Small intestine (tissue), 7 donors: ENCODE measurements at regions not wholly inside any gene's neighbourhood (a gene's known extent, or its start where the extent isn't known, plus 50 kb on each side); places are given as distances from the start of the nearest gene placed in this dataset.
A peak's percentile ranks its signal among the peaks of the same experiment; 100 is the strongest.

ENCODE experiments used
- DNase-seq, 2 donors: peaks; one replicate each; pipeline versions ENCODE4 v3.0.0 to v3.0.0-alpha.2; 2013
- FAIRE-seq: peaks from 2 replicates; lab custom pipeline; 2012; peaks lifted over from hg19 to GRCh38; lab: Jason Lieb, UNC
- H3K27ac ChIP-seq, 3 donors: one replicate each; pipeline ENCODE4 v1.5.1; 2013; ENCODE audit warnings: low read length in 2 of 3, mild to moderate bottlenecking in 2 of 3, control low read depth in 1 of 3, inconsistent platforms in 1 of 3, low read depth in 1 of 3, moderate library complexity in 1 of 3
- H3K27me3 ChIP-seq, 3 donors: one replicate each; pipeline ENCODE4 v1.6.1; 2013; ENCODE audit warnings: low read length in 3 of 3, inconsistent platforms in 1 of 3; ENCODE audit not compliant: control insufficient read depth in 3 of 3, insufficient read depth in 3 of 3
- H3K36me3 ChIP-seq, 3 donors: one replicate each; pipeline ENCODE4 v1.6.1; 2013; ENCODE audit warnings: low read length in 3 of 3, inconsistent platforms in 1 of 3, low read depth in 1 of 3, mild to moderate bottlenecking in 1 of 3, moderate library complexity in 1 of 3; ENCODE audit not compliant: control insufficient read depth in 3 of 3, insufficient read depth in 2 of 3
- H3K4me1 ChIP-seq, 3 donors: one replicate each; pipeline ENCODE4 v1.6.1; 2013; ENCODE audit warnings: low read length in 2 of 3, inconsistent platforms in 1 of 3, low read depth in 1 of 3, mild to moderate bottlenecking in 1 of 3, moderate library complexity in 1 of 3; ENCODE audit not compliant: control insufficient read depth in 3 of 3, insufficient read depth in 2 of 3
- H3K4me3 ChIP-seq, 3 donors: one replicate each; pipeline ENCODE4 v1.5.1; 2013; ENCODE audit warnings: low read length in 3 of 3, control low read depth in 1 of 3, inconsistent platforms in 1 of 3, low read depth in 1 of 3, mild to moderate bottlenecking in 1 of 3, moderate library complexity in 1 of 3
- H3K9me3 ChIP-seq, 2 donors: one replicate each; pipeline ENCODE4 v1.6.1; 2013; ENCODE audit warnings: low read depth in 1 of 2, low read length in 1 of 2; ENCODE audit not compliant: control insufficient read depth in 2 of 2, insufficient read depth in 1 of 2
- WGBS, 3 donors: extraction: QIAGEN DNeasy Blood & Tissue Kit; methylation state at CpG; one replicate each; pipeline ENCODE4 v1.1.7; 2013; 5-methylcytosine and 5-hydroxymethylcytosine counted together
- donor health status: healthy with polysubstance abuse.
- donor health status: control.
- donor health status: control.
- donor health status: Bipolar disorder and iron deficiency.
- donor health status: healthy.

DNA sequence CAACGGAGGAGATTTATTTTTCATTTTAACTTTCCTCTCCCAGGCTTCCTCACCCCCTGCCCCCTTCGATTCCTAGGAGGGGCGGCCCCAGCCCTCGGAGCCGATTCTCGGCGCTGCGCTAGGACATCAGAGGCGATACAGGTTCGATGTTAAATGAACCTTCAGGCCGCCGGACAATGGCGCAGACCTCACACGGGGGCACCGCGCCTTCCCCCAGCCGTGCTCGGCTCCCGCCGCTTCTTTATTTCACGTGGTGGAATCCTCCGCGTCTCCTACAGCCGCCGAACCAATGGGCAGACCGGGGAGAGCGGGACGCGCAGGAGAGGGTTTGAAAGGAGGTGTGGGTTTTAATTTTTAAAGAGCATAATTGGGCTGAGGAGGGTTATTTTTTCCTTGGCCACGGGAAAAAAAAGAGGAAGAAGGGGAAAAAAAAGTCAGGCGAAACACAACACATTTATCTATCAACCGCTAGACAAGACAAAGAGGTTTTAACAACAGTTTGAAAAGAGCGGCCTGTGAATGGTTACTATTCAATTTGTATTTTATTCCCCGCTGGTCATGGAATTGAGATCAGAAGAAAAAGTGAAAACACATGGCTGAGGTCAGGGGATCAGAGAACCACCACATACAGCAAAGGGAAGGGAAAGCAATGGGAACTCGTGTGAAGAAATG lies 126.8 kb downstream of the TMEM174 start:
- no peak overlapping the region for H3K4me3 ChIP-seq
- WGBS, 3 donors: 7 to 11% (median 9%) methylated on average over 35 of the region's 35 CpGs
- H3K36me3 ChIP-seq: no peaks in the 10 kb centered on the region
- DNase-seq (peak in 1 of 2 donors; percentile 21), FAIRE-seq (no peak)
- H3K4me1 ChIP-seq: peaks cover 0 to 5% (median 3%) of the 10 kb centered on the region in 3 donors
- peaks cover 0 to 99% (median 73%) of the 10 kb centered on the region in 3 donors for H3K27me3 ChIP-seq
- H3K27ac ChIP-seq: no peak overlapping the region
- peaks cover 0 to 2% of the 10 kb centered on the region in 2 donors for H3K9me3 ChIP-seq

DNA sequence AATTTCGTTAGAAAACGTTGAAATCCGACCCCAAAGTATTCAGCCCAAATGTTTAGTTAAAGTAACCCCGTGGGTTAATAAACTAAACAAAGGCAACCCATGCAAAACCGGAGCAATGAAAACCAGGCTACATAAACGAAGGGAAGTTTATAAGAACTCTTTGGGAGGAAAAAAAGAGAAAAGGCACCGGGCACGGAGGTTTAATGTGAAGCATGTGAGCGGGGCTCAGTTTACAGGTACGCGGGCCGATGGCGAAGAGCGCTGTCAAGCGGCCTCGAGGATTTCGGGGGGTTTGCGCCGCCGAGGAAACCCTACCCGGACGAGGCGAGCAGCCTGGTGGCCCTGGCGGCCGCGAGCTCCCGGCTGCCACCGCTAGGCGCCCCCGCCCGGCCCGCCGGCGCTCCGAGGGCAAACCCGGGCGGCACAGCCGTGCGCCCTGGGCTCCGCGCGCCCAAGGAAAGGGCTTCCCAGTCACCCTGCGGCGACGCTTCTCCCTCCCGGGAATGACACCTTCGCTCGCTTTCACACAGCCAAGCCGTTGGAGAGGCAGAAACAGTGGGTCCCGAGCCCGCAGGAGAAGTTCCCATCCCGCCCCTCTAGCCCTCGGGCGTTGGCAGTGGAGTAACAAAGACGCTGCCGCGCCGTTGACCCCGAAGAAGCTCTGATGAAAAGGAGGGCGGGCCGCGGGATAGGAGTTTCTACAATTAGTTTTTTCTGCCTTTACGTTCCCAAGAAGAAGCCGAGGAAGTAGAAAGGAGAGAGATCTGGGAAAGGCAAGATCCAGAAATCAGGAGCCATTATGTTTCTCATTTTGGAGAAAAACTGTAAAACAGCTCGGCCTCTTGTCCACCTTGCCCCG lies 126.0 kb downstream of the TMEM174 start:
- Histone ChIP-seq H3K27ac (no peak overlapping the region), H3K9me3 (peaks cover 0 to 2% of the 10 kb centered on the region in 2 donors), H3K4me3 (no peak overlapping the region), H3K4me1 (peaks cover 0 to 5% (median 3%) of the 10 kb centered on the region in 3 donors), H3K36me3 (no peaks in the 10 kb centered on the region), H3K27me3 (peaks cover 0 to 97% (median 68%) of the 10 kb centered on the region in 3 donors)
- FAIRE-seq (no peak), DNase-seq (peak; percentile 10 to 53)
- WGBS, 3 donors: 2 to 4% (median 3%) methylated on average over 65 to 66 of the region's 66 CpGs

DNA sequence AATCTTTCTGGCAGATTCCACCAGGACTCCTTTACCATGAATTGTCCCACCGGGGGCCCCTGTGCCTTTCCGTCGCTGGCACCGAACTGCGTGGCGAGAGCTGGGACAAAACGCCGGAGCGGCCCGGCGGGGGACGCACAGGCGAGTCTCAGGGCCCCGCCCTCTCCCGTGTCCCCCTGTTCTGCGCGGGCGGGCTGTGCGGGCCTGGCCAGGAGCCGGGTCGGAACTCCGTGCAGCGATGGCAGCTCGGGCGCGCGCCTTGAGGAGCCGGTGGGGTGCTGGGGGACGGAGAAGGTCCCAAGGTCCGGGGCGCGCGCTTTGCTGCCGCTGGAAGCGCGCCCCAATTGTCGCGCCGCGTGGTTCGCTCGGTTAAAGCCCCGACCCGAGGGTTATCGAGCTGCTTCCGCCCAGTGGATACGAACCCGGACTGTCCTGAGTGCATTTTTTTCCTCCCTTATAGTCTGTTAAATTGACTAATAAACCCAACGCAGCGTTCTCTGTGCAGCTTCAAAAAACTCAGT lies 125.3 kb downstream of the TMEM174 start:
- no peak overlapping the region for H3K4me3 ChIP-seq
- peaks cover 0 to 96% (median 64%) of the 10 kb centered on the region in 3 donors for H3K27me3 ChIP-seq
- FAIRE-seq (no peak), DNase-seq (peak in 1 of 2 donors; percentile 27)
- no peak overlapping the region for H3K27ac ChIP-seq
- peaks cover 0 to 5% (median 3%) of the 10 kb centered on the region in 3 donors for H3K4me1 ChIP-seq
- H3K9me3 ChIP-seq: peaks cover 0 to 2% of the 10 kb centered on the region in 2 donors
- 3 to 10% (median 3%) methylated on average over 50 of the region's 50 CpGs for WGBS, 3 donors
- H3K36me3 ChIP-seq: no peaks in the 10 kb centered on the region

DNA sequence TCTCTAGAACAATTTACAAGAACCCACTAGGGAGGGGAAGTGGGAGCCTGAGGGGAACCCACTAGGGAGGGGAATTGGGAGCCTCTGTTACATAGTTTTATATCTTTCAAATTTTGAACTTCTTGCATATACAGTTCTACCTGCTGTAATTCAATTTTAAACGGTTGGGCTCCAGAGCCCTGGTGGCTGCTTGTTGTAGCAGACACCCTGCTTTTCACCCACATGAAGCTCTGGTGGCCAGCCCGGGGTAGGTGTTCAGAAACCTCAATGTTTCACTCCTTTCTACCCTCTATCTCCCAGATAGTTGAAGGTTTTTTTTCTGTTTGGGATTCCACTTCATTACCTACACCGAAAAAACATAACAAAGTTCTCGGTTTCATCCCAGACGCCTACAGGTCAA lies 124.4 kb downstream of the TMEM174 start:
- H3K27ac ChIP-seq: no peak overlapping the region
- no peak for FAIRE-seq
- no peaks in the 10 kb centered on the region for H3K36me3 ChIP-seq
- no peak overlapping the region for H3K4me3 ChIP-seq
- peaks cover 0 to 5% (median 3%) of the 10 kb centered on the region in 3 donors for H3K4me1 ChIP-seq
- 9 to 26% (median 19%) methylated on average over 5 of the region's 5 CpGs for WGBS, 3 donors
- peaks cover 0 to under 1% of the 10 kb centered on the region in 2 donors for H3K9me3 ChIP-seq
- peaks cover 0 to 93% (median 59%) of the 10 kb centered on the region in 3 donors for H3K27me3 ChIP-seq
- no peak for DNase-seq

DNA sequence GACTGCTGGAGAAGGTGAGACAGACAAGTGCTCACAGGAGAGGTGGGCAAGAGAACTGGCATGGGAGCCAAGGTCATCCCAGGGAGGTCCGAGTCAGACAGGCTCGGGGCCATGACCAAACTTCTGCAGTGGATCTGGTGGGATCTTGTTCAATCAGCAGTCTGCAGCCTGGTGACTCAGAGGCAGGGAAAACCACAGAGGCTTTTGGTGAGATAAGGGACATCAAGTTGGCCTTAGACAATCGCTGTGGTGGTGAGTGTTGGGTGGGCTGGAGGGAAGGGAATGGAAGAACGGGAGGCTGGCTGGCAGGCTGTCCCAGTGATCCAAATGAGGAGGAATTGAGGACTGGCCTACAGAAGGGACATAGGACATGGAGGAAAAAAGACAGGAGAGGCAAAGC lies 123.8 kb downstream of the TMEM174 start:
- DNase-seq: no peak
- Histone ChIP-seq H3K4me1 (peaks cover 0 to 5% (median 3%) of the 10 kb centered on the region in 3 donors), H3K27ac (no peak overlapping the region), H3K27me3 (peaks cover 0 to 93% (median 54%) of the 10 kb centered on the region in 3 donors), H3K4me3 (no peak overlapping the region), H3K9me3 (no peaks in the 10 kb centered on the region), H3K36me3 (no peaks in the 10 kb centered on the region)
- 18 to 21% (median 19%) methylated on average over 4 of the region's 4 CpGs for WGBS, 3 donors
- FAIRE-seq: no peak

DNA sequence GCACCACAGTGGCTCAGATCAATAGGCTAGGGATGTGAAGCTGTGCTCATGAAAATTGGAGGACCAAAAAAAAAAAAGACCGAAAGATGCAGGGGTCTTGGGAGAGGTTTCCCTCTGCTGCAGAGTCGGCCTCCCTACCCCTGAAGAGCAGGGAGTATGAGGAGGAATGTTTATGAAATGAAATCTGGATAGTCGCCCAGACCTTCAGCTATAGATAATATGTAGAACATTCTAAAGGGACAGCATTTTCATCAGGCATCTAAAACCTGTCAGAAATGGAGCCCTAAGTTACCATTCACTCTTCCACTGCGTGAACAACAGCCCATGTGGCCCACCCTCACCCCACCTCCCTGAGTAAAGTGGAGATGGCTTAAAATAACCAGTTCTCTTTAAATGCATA lies 122.9 kb downstream of the TMEM174 start:
- peaks cover 0 to 91% (median 53%) of the 10 kb centered on the region in 3 donors for H3K27me3 ChIP-seq
- H3K36me3 ChIP-seq: no peaks in the 10 kb centered on the region
- H3K9me3 ChIP-seq: no peaks in the 10 kb centered on the region
- peaks cover 0 to 5% (median 3%) of the 10 kb centered on the region in 3 donors for H3K4me1 ChIP-seq
- WGBS, 3 donors: 16 to 25% (median 23%) methylated on average over 4 of the region's 4 CpGs
- H3K27ac ChIP-seq: no peak overlapping the region
- DNase-seq (no peak), FAIRE-seq (no peak)
- no peak overlapping the region for H3K4me3 ChIP-seq

DNA sequence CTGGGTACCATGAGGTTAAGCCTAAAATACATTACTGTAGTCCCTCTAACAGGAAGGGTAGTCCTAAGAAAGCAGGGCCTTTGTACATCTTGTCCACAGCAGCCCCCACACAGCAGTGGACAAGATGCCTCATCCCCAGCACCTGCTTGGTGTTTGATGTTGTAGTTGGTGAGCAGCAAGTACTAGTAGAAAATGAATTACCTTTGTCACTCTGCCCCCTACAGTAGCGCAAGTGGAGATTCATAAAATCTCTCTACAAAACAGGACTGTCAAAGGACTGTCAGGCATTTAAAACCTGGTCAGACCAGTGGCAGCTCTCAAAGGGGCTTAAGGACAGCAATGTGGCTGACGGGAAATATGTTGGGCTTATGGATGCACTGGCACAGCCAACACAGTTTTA lies 122.5 kb downstream of the TMEM174 start:
- H3K4me1 ChIP-seq: peaks cover 0 to 5% (median 3%) of the 10 kb centered on the region in 3 donors
- H3K27ac ChIP-seq: no peak overlapping the region
- H3K4me3 ChIP-seq: no peak overlapping the region
- no peaks in the 10 kb centered on the region for H3K36me3 ChIP-seq
- no peaks in the 10 kb centered on the region for H3K9me3 ChIP-seq
- peaks cover 0 to 89% (median 49%) of the 10 kb centered on the region in 3 donors for H3K27me3 ChIP-seq
- WGBS, 3 donors: 25 to 41% (median 30%) methylated on average over 2 of the region's 2 CpGs
- no peak for FAIRE-seq
- DNase-seq: no peak

DNA sequence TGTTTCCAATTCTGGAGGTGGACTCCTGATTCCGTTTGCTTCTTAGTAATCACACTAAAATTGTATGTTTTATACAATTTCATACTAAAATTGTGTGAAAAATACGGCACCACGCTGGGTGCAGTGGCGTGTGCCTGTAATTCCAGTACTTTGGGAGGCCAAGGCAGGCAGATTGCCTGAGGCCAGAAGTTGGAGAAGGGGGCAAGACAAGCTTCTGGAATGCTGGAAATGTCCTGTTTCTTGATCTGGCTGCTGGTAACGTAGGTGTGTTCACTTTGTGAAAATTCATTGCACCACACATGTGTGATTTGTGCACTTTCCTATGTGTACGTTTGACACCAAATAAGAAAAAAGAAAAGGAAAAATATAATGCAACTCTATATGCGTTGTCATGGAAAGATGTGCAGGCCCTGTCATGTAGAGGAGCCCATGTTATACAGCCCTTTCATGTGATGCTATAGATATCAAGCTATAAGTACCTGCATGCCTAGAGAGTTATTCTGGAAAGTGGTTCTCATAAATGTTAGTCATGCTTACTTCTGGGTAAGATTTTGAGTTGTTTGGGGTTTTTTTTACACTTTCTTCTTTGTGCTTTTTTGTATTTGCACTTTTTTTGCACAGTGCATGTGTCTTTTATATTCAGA lies 119.9 kb downstream of the TMEM174 start:
- peaks cover 0 to 82% (median 42%) of the 10 kb centered on the region in 3 donors for H3K27me3 ChIP-seq
- no peak overlapping the region for H3K27ac ChIP-seq
- 61 to 79% (median 65%) methylated on average over 7 of the region's 7 CpGs for WGBS, 3 donors
- H3K4me3 ChIP-seq: no peak overlapping the region
- no peak for FAIRE-seq
- DNase-seq: no peak
- no peaks in the 10 kb centered on the region for H3K36me3 ChIP-seq
- no peaks in the 10 kb centered on the region for H3K4me1 ChIP-seq
- no peaks in the 10 kb centered on the region for H3K9me3 ChIP-seq
